Testis (tissue), 2 donors: ENCODE measurements at regions not wholly inside any gene's neighbourhood (a gene's known extent, or its start where the extent isn't known, plus 50 kb on each side); places are given as distances from the start of the nearest gene placed in this dataset.

ENCODE experiments used
- CTCF ChIP-seq, 3 experiments: fragments of 450-650 bp in 2 of 3; fragments of 200-600 bp in 1 of 3; sonication (generic) in 1 of 3; IDR thresholded peaks; one replicate each; pipeline ENCODE4 v1.5.1; 2016 to 2019; ENCODE audit warnings: antibody characterized with exemption in 3 of 3, mild to moderate bottlenecking in 2 of 3, moderate library complexity in 1 of 3
- POLR2A ChIP-seq: fragments of 450-650 bp; IDR thresholded peaks from one replicate; pipeline ENCODE4 v1.6.1; 2017; ENCODE audit warnings: antibody characterized with exemption, mild to moderate bottlenecking, moderate library complexity

- TF ChIP-seq CTCF (IDR thresholded peaks at IDR 0.05) (no peak), POLR2A (no peak)
Observed at GRCh38 chr15:73812806-73813465, 59.8 kb upstream of the INSYN1 start.
